ENCODE measurements at regions not wholly inside any gene's neighbourhood (a gene's known extent, or its start where the extent isn't known, plus 50 kb on each side); places are given as distances from the start of the nearest gene placed in this dataset.

DNA sequence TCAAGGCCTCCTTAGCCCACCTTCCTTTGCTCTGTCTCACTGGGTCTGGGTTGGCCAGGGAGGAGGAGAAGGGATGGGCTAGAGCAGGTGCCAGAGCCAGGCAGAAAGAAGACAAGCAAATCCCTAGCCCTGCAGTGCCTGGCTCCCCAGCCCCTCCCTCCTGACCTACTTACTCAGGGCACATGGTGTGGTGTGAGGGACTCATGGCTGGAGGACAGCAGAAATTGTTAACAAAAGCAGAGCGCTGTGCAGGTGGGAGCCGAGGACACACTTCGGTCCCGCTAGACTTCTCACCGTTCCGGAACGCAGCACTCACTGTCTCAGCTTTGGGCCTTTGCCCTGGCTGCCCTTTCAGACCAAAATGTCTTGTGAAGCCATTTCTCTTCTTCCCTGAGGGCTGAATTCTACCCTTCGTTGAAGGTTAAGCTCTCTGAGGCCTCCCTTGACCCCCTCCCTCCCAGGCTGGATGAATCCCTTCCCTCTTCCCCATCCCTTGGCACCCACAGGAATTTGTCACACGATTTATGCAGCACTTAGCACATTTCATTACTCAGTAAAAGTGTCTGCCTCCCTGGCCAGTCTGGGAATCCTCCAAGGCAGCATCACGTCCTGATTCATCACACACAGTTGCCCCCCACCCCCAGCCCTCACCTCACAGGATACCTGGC is 263.9 kb upstream of the TRPC7 start:
- H4K8ac ChIP-seq (ENCODE audit: extremely low read depth, insufficient read depth, low read length) = no peak overlapping the region
- no peak overlapping the region for H3K14ac ChIP-seq (ENCODE audit: insufficient read length)
- DNase-seq (ENCODE audit: low read depth in 1 of 2, low spot score in 2 of 2) = no peak
- no peak overlapping the region for H3K4me3 ChIP-seq (ENCODE audit: extremely low read depth in 1 of 4, insufficient read depth in 2 of 4, low read depth in 3 of 4, low read length in 4 of 4)
- no peak overlapping the region for H3K9ac ChIP-seq (replicated peaks in 1 of 4; ENCODE audit: extremely low read depth in 1 of 4, low read depth in 3 of 4, low read length in 3 of 4)
- no peaks in the 10 kb centered on the region for H3K9me3 ChIP-seq (ENCODE audit: insufficient read depth in 2 of 2, low read depth in 1 of 2, low read length in 1 of 2)
- H3K18ac ChIP-seq (ENCODE audit: extremely low read depth, low read length) = no peak overlapping the region
- H3K36me3 ChIP-seq (ENCODE audit: control insufficient read depth in 2 of 4, insufficient read depth in 4 of 4, low read length in 3 of 4) = no peaks in the 10 kb centered on the region
- no peak overlapping the region for H3K4me2 ChIP-seq (ENCODE audit: insufficient read depth in 1 of 2, low read depth in 2 of 2, low read length in 2 of 2)
- CTCF ChIA-PET (ENCODE audit: partially characterized antibody) = interaction anchor here (0.8 to 2.1 kb wide), 3 partner anchors 10 to 352 kb away, joined by 3 to 9 read pairs (median 4); no protein-coding TSS in a partner anchor
- H3K27me3 ChIP-seq (replicated peaks in 1 of 4; ENCODE audit: control insufficient read depth in 3 of 4, extremely low read depth in 1 of 4, insufficient read depth in 3 of 4, low read length in 3 of 4) = no peaks in the 10 kb centered on the region
- 89% methylated on average over 9 of the region's 10 CpGs; no CpG with 5 or more reads in 1 of the 2 experiments for WGBS, 2 experiments (ENCODE audit: extremely low coverage in 1 of 2, insufficient coverage in 1 of 2, insufficient read length in 1 of 2, insufficient replicate concordance in 2 of 2, low coverage in 1 of 2, low lambda C conversion rate in 2 of 2, missing lambda C conversion rate in 1 of 2)
- no peak overlapping the region for H2BK15ac ChIP-seq (ENCODE audit: low read length)
- no peak overlapping the region for H3K27ac ChIP-seq (ENCODE audit: low read depth, low read length)
- no peaks in the 10 kb centered on the region for H3K4me1 ChIP-seq (replicated peaks in 1 of 4; ENCODE audit: control insufficient read depth in 3 of 4, insufficient read depth in 4 of 4, low read length in 3 of 4)
- H3K56ac ChIP-seq (replicated peaks; ENCODE audit: insufficient read length, low read depth, low read length) = no peak overlapping the region
- no peak overlapping the region for H2AK5ac ChIP-seq (ENCODE audit: low read depth, low read length)
- no peak overlapping the region for H4K91ac ChIP-seq (replicated peaks; ENCODE audit: insufficient read length, low read length)
- H2BK120ac ChIP-seq (replicated peaks; ENCODE audit: low read depth, low read length) = no peak overlapping the region
- no peak for FAIRE-seq
- no peak overlapping the region for H3K23ac ChIP-seq (ENCODE audit: insufficient read length)
- H4K5ac ChIP-seq (ENCODE audit: insufficient read length, low read depth, low read length) = no peak overlapping the region
- H4K20me1 ChIP-seq (replicated peaks in 1 of 2; ENCODE audit: control insufficient read depth in 1 of 2, insufficient read depth in 2 of 2, low read length in 2 of 2) = no peaks in the 10 kb centered on the region
- H3K79me2 ChIP-seq (ENCODE audit: control insufficient read depth in 1 of 2, insufficient read depth in 2 of 2, low read length in 2 of 2) = no peaks in the 10 kb centered on the region
- H3K23me2 ChIP-seq (ENCODE audit: low read depth, low read length) = no peaks in the 10 kb centered on the region
- H2AFZ ChIP-seq (ENCODE audit: low read length) = peak overlapping the region; percentile 21; the same call in 1 of the 2 replicates
- no peaks in the 10 kb centered on the region for H3K79me1 ChIP-seq (ENCODE audit: low read depth, low read length)
- POLR2A ChIA-PET (ENCODE audit: partially characterized antibody) = no interaction called here
- no peak overlapping the region for H2BK5ac ChIP-seq (ENCODE audit: low read depth, low read length)
- no peak overlapping the region; the same call in 1 of the 2 replicates for H2BK20ac ChIP-seq (ENCODE audit: low read length)
- H3K4ac ChIP-seq (replicated peaks; ENCODE audit: insufficient read length, low read depth, low read length) = no peak overlapping the region
- H2BK12ac ChIP-seq (ENCODE audit: low read depth, low read length) = no peak overlapping the region

Data from H1 (cell line).